GM12878 (cell line): ENCODE measurements at regions not wholly inside any gene's neighbourhood (a gene's known extent, or its start where the extent isn't known, plus 50 kb on each side); places are given as distances from the start of the nearest gene placed in this dataset.

Experiments used
- ATAC-seq: fragments of 200-7000 bp; cut with Tn5 transposase; 3 replicates; pipeline ENCODE4 v1.9.1; 2020; ENCODE audit warnings: mild to moderate bottlenecking, moderate library complexity
- BruUV-seq: library from RNA; stranded (reverse); fragments of 400-500 nt; replicated peaks from 2 replicates; lab custom pipeline; 2021; lab: Mats Ljungman, UMichigan
- CTCF ChIA-PET: fragments of 300-600 bp; sonication (Branson Sonifier 250); formaldehyde crosslinking; extraction: SDS; loops from one replicate; lab custom pipeline; 2021; ENCODE audit warnings: inconsistent platforms; lab: Yijun Ruan, JAX
- POLR2A ChIA-PET: fragments of 350-600 bp; formaldehyde crosslinking; extraction: SDS; loops from one replicate; lab custom pipeline; 2021; ENCODE audit warnings: inconsistent platforms; lab: Charles Lee
- RAD21 ChIA-PET: fragments of 300-600 bp; sonication (Branson Sonifier 250); formaldehyde crosslinking; loops from one replicate; lab custom pipeline; 2023; ENCODE audit warnings: antibody characterized with exemption; ENCODE audit not compliant: unreplicated experiment; lab: Charles Lee
- SMC1A ChIA-PET: fragments of 300-600 bp; sonication (Branson Sonifier 250); formaldehyde crosslinking; loops from one replicate; lab custom pipeline; 2023; ENCODE audit not compliant: unreplicated experiment, uncharacterized antibody; lab: Charles Lee
- DNase-seq: peaks from one replicate; pipeline ENCODE4 v3.0.0-alpha.2; 2011; ENCODE audit warnings: low read depth, low spot score
- FAIRE-seq: peaks from 3 replicates; lab custom pipeline; 2011; peaks lifted over from hg19 to GRCh38; lab: Jason Lieb, UNC
- H2AFZ ChIP-seq: 2 replicates; pipeline ENCODE4 v1.6.0; 2011; ENCODE audit warnings: low read depth, low read length, control low read depth; ENCODE audit not compliant: control insufficient read depth
- H3K27ac ChIP-seq: 2 replicates; pipeline ENCODE4 v1.5.1; 2011; ENCODE audit warnings: control low read depth; ENCODE audit not compliant: control insufficient read depth, insufficient read depth
- H3K27me3 ChIP-seq, 2 experiments: replicated peaks in 1 of 2; 2 replicates each; pipeline versions ENCODE4 v1.6.0 to v1.6.1; 2011; ENCODE audit warnings: low read length in 1 of 2; ENCODE audit not compliant: control insufficient read depth in 2 of 2, insufficient read depth in 2 of 2
- H3K36me3 ChIP-seq, 2 experiments: 2 replicates each; pipeline ENCODE4 v1.5.1; 2011; ENCODE audit warnings: low read length in 1 of 2; ENCODE audit not compliant: control insufficient read depth in 2 of 2, insufficient read depth in 2 of 2
- H3K4me1 ChIP-seq: 2 replicates; pipeline ENCODE4 v1.6.1; 2011; ENCODE audit warnings: mild to moderate bottlenecking, low read length, moderate library complexity, mixed read lengths; ENCODE audit not compliant: control insufficient read depth, insufficient read depth
- H3K4me2 ChIP-seq: 2 replicates; pipeline ENCODE4 v1.6.0; 2011; ENCODE audit warnings: control low read depth; ENCODE audit not compliant: control insufficient read depth, insufficient read depth
- H3K4me3 ChIP-seq: fragments of 200-600 bp; sonication (generic); 2 replicates; pipeline ENCODE4 v1.5.1; 2016
- H3K79me2 ChIP-seq: 2 replicates; pipeline ENCODE4 v1.6.0; 2011; ENCODE audit warnings: low read length; ENCODE audit not compliant: control insufficient read depth, insufficient read depth
- H3K9ac ChIP-seq: 2 replicates; pipeline ENCODE4 v1.8.0; 2011; ENCODE audit warnings: low read length, control low read depth, mixed read lengths; ENCODE audit not compliant: control insufficient read depth, insufficient read depth
- H3K9me3 ChIP-seq: replicated peaks from 3 replicates; pipeline ENCODE4 v1.5.1; 2011; ENCODE audit warnings: mild to moderate bottlenecking, low read length; ENCODE audit not compliant: control insufficient read depth, insufficient read depth
- H4K20me1 ChIP-seq: 2 replicates; pipeline ENCODE4 v1.6.0; 2011; ENCODE audit not compliant: control insufficient read depth, insufficient read depth
- ATF7 ChIP-seq: fragments of 450-650 bp; IDR thresholded peaks from 2 replicates; pipeline ENCODE4 v1.6.1; 2016; ENCODE audit warnings: low read depth, mild to moderate bottlenecking
- CHD1 ChIP-seq: IDR thresholded peaks from 2 replicates; pipeline ENCODE4 v1.6.1; 2012; ENCODE audit warnings: low read depth, low read length, improper control_type of control experiment
- GATAD2B ChIP-seq: fragments of 450-650 bp; conservative IDR thresholded peaks from 2 replicates; pipeline ENCODE4 v1.6.1; 2017; ENCODE audit warnings: low read depth, mild to moderate bottlenecking, moderate library complexity
- SMC3 ChIP-seq: IDR thresholded peaks from 2 replicates; pipeline ENCODE4 v1.6.1; 2011; ENCODE audit warnings: low read length, improper control_type of control experiment, borderline replicate concordance
- TARDBP ChIP-seq: IDR thresholded peaks from 2 replicates; pipeline ENCODE4 v1.6.1; 2016; ENCODE audit warnings: borderline replicate concordance
- TBL1XR1 ChIP-seq: IDR thresholded peaks from 2 replicates; pipeline ENCODE4 v1.6.1; 2012; ENCODE audit warnings: low read depth, low read length, improper control_type of control experiment
- TCF12 ChIP-seq: IDR thresholded peaks from 2 replicates; pipeline ENCODE4 v1.6.1; 2011; ENCODE audit warnings: low read depth, mild to moderate bottlenecking, low read length
- ZBED1 ChIP-seq: IDR thresholded peaks from 2 replicates; pipeline ENCODE4 v1.6.1; 2016; ENCODE audit warnings: borderline replicate concordance
- WGBS: methylation state at CpG from one replicate; pipeline ENCODE4 v1.1.6; 2016; ENCODE audit warnings: low lambda C conversion rate; ENCODE audit not compliant: insufficient replicate concordance, insufficient coverage; ENCODE audit errors: missing lambda C conversion rate; 5-methylcytosine and 5-hydroxymethylcytosine counted together
- in situ Hi-C: fragments of 300-500 bp; cut with MboI; formaldehyde crosslinking; loops from 9 replicates; pipeline ENCODE4 v1.14.3; 2018; ENCODE audit warnings: mixed read lengths
- intact Hi-C: fragments of 100-400 bp; cut with micrococcal nuclease; formaldehyde crosslinking; loops from one replicate; pipeline ENCODE4 v1.14.2; 2022; ENCODE audit not compliant: unreplicated experiment
- TF ChIP-seq, protein P1 (sequence below): fragments of 450-650 bp; IDR thresholded peaks from 2 replicates; pipeline ENCODE4 v1.6.1; 2018; ENCODE audit warnings: mild to moderate bottlenecking, low read depth, moderate library complexity; ENCODE audit not compliant: partially characterized antibody
- TF ChIP-seq, protein P2 (sequence below): IDR thresholded peaks from 2 replicates; pipeline ENCODE4 v1.6.1; 2012; ENCODE audit warnings: low read depth, low read length, improper control_type of control experiment

DNA sequence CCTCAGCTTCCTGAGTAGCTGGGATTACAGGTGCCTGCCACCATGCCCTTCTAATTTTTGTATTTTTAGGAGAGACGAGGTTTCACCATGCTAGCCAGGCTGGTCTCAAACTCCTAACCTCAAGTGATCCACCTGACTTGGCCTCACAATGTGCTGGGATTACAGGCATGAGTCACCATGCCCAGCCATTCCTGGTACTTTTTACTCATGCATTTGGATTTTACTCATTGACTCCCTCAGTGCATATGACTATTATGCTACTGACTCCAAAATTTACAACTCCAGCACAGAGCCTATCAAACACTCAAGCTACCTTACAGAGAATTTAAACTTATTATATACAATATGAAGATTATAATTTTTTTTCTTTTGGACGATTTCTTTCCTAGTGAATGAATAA, 199.9 kb downstream of the CXXC4 start:
- ATAC-seq (no peak), FAIRE-seq (no peak)
- POLR2A ChIA-PET, result no interaction called here

More for the DNA sequence above, 199.9 kb downstream of the CXXC4 start:
- Histone ChIP-seq H3K79me2 (no peaks in the 10 kb centered on the region), H3K4me1 (no peaks in the 10 kb centered on the region), H4K20me1 (no peaks in the 10 kb centered on the region)
- intact Hi-C loops, result no loop called here
- DNase-seq, result no peak
- no TSS peak for BruUV-seq
- TF ChIP-seq SMC3 (no peak), ATF7 (no peak), CHD1 (no peak), TARDBP (no peak), GATAD2B (no peak), TCF12 (no peak), ZBED1 (no peak), TBL1XR1 (no peak)
- TF ChIP-seq, protein P1, sequence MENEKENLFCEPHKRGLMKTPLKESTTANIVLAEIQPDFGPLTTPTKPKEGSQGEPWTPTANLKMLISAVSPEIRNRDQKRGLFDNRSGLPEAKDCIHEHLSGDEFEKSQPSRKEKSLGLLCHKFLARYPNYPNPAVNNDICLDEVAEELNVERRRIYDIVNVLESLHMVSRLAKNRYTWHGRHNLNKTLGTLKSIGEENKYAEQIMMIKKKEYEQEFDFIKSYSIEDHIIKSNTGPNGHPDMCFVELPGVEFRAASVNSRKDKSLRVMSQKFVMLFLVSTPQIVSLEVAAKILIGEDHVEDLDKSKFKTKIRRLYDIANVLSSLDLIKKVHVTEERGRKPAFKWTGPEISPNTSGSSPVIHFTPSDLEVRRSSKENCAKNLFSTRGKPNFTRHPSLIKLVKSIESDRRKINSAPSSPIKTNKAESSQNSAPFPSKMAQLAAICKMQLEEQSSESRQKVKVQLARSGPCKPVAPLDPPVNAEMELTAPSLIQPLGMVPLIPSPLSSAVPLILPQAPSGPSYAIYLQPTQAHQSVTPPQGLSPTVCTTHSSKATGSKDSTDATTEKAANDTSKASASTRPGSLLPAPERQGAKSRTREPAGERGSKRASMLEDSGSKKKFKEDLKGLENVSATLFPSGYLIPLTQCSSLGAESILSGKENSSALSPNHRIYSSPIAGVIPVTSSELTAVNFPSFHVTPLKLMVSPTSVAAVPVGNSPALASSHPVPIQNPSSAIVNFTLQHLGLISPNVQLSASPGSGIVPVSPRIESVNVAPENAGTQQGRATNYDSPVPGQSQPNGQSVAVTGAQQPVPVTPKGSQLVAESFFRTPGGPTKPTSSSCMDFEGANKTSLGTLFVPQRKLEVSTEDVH, result no peak
- TF ChIP-seq, protein P2, sequence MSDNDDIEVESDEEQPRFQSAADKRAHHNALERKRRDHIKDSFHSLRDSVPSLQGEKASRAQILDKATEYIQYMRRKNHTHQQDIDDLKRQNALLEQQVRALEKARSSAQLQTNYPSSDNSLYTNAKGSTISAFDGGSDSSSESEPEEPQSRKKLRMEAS, result no peak
- TF ChIP-seq, all 136 proteins: peak for 0
- Histone ChIP-seq H3K36me3 (no peaks in the 10 kb centered on the region), H3K27ac (no peak overlapping the region), H3K4me3 (no peak overlapping the region), H3K27me3 (no peaks in the 10 kb centered on the region), H3K9me3 (no peaks in the 10 kb centered on the region; the same call in 2 of the 3 replicates), H2AFZ (no peak overlapping the region), H3K9ac (no peak overlapping the region), H3K4me2 (no peak overlapping the region)
- in situ Hi-C loops, result no loop called here
- RAD21 ChIA-PET, result no interaction called here
- WGBS, result 0% methylated on average over 2 of the region's 2 CpGs
- CTCF ChIA-PET, result no interaction called here
- SMC1A ChIA-PET, result no interaction called here
